NB4 (cell line): ENCODE measurements at regions not wholly inside any gene's neighbourhood (a gene's known extent, or its start where the extent isn't known, plus 50 kb on each side); places are given as distances from the start of the nearest gene placed in this dataset.

Experiments used
- MAX ChIP-seq: IDR thresholded peaks from 2 replicates; pipeline ENCODE4 v1.6.1; 2011; ENCODE audit warnings: low read depth, low read length
- MYC ChIP-seq: IDR thresholded peaks from 2 replicates; pipeline ENCODE4 v1.6.1; 2011; ENCODE audit warnings: low read depth, low read length
- POLR2A ChIP-seq: IDR thresholded peaks from 2 replicates; pipeline ENCODE4 v1.6.1; 2011; ENCODE audit warnings: mild to moderate bottlenecking; ENCODE audit not compliant: insufficient read length; ENCODE audit errors: extremely low read depth
- TF ChIP-seq, protein P1 (sequence below): IDR thresholded peaks from one replicate; pipeline ENCODE4 v1.5.1; 2012; ENCODE audit warnings: low read depth, low read length

DNA sequence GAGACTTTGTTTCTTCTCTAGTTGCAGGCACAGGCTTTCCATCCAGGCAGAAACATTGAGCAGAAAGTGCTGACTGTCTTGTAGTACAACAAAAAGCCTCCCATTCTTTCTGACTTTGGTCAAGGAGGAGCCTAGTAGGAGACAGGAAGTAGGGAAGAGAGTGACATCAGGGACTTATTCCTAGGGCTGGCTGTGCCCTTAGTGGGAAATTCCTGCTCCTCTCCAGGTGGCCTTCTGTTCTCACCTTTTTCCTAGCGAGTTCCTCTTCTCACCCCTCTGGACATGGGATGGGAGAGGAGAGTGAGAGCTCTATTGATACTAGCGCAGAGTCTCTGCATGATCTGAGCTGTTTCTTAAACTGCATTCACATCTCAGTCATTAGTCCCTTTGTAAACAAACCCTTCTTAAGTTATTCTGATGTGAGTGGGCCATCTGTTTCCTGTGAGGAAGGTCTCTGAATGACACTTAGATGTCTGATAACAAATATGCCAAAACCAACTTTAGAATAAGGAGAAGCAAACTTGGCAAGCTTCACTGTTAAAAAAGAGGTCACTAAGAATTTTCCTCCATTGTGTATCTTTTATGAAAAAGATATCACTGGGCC is 455.0 kb downstream of the GJA1 start:
- no peak for TF ChIP-seq POLR2A
- TF ChIP-seq, protein P1, sequence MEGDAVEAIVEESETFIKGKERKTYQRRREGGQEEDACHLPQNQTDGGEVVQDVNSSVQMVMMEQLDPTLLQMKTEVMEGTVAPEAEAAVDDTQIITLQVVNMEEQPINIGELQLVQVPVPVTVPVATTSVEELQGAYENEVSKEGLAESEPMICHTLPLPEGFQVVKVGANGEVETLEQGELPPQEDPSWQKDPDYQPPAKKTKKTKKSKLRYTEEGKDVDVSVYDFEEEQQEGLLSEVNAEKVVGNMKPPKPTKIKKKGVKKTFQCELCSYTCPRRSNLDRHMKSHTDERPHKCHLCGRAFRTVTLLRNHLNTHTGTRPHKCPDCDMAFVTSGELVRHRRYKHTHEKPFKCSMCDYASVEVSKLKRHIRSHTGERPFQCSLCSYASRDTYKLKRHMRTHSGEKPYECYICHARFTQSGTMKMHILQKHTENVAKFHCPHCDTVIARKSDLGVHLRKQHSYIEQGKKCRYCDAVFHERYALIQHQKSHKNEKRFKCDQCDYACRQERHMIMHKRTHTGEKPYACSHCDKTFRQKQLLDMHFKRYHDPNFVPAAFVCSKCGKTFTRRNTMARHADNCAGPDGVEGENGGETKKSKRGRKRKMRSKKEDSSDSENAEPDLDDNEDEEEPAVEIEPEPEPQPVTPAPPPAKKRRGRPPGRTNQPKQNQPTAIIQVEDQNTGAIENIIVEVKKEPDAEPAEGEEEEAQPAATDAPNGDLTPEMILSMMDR, result no peak
- TF ChIP-seq MYC, result no peak
- TF ChIP-seq MAX, result no peak
